ENCODE measurements at regions not wholly inside any gene's neighbourhood (a gene's known extent, or its start where the extent isn't known, plus 50 kb on each side); places are given as distances from the start of the nearest gene placed in this dataset.

GRCh38 chr2:139891636-139892035 is 1111.4 kb upstream of the NXPH2 start:
- TF ChIP-seq CTCF (IDR thresholded peaks at IDR 0.05): no peak
- TF ChIP-seq EZH2 (IDR thresholded peaks at IDR 0.05; ENCODE audit: borderline replicate concordance, insufficient read depth, low read depth, low read length, poor library complexity, severe bottlenecking): no peak

Data from B cell (primary cell).